GM12875 (cell line): ENCODE measurements at regions not wholly inside any gene's neighbourhood (a gene's known extent, or its start where the extent isn't known, plus 50 kb on each side); places are given as distances from the start of the nearest gene placed in this dataset.

Experiments used
- H3K4me3 ChIP-seq: one replicate; pipeline ENCODE4 v1.5.1; 2011; ENCODE audit warnings: low read depth, low read length, control low read depth
- CTCF ChIP-seq: IDR thresholded peaks from 2 replicates; pipeline ENCODE4 v1.5.1; 2011; ENCODE audit warnings: low read depth, mild to moderate bottlenecking, control low read depth, inconsistent platforms, low read length, moderate library complexity, borderline replicate concordance; ENCODE audit not compliant: insufficient read depth

GRCh38 chr2:183991968-183992367 lies 606.4 kb upstream of the ZNF804A start:
- TF ChIP-seq CTCF: no peak
- no peak overlapping the region for H3K4me3 ChIP-seq

GRCh38 chr2:183993052-183993451 lies 605.3 kb upstream of the ZNF804A start:
- H3K4me3 ChIP-seq: no peak overlapping the region
- no peak for TF ChIP-seq CTCF

- TF ChIP-seq CTCF: no peak
- H3K4me3 ChIP-seq: no peak overlapping the region
Observed at GRCh38 chr2:183995632-183996031, 602.7 kb upstream of the ZNF804A start.

DNA sequence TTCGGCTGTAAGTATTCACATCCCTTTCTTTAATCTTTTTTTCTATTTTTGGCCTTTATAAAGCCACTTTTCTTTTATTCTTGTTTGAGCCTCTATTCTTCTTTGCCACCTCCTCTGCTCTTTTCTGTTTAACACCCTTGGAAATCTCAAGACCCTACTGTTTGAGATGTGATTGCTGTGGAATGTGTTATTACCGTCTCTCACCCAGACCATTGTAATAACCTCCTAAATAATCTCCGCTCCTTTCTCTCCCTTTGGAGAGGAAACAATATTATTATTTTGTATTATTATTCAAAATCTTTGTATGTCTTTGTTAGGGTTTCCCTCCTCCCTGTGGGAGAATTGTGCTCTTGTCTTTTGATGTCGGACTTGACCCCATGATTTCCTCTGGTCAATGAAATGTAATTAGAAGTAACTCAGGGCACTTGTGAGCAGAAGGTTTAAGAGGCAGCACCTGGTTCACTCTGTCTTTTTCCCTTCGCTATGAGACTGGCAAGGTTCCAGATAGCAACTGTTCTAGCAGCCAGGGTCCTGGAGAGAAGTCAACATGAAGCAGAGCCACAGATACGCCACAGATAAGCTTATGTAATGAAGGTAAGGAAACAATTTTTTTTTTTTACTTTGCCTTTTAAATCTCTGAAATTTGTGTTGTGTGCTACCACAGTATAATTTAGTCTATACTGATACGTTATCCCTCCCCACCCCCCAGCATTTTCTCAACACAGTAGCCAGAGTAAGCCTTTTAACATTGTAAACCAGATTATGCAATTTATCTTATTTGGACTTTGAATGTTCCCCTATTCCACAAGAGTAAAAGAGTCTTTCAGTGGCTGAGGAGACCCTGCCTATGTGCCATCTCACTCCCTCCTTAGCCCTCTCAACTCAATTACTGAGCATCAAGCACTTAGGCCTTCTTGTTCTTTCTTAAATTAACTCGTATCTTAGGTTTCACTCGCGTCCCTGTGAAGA lies 601.2 kb upstream of the ZNF804A start:
- no peak for TF ChIP-seq CTCF
- H3K4me3 ChIP-seq: no peak overlapping the region

GRCh38 chr2:183998041-183998796 lies 600.1 kb upstream of the ZNF804A start:
- H3K4me3 ChIP-seq: no peak overlapping the region
- TF ChIP-seq CTCF: no peak

DNA sequence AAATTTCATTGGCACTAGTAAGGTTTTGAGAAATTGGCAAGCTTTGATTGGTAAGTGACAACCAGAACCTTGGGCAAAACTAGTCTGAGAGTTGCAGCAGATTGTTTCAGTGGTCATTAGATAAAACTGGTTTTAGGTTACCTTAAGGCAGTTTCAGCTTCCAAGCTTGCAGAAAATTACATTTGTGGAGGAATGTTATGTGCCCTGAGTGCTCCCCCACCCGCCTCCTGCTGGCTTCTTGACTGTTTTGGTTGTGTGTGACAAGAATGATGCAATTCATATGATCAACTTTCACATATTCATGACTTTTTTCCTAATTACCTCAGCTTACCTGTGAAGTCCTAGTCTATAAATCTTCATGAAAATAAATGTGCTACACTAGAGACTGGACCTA lies 599.5 kb upstream of the ZNF804A start:
- TF ChIP-seq CTCF: no peak
- no peak overlapping the region for H3K4me3 ChIP-seq
